Fibroblast of lung (primary cell): ENCODE measurements at regions not wholly inside any gene's neighbourhood (a gene's known extent, or its start where the extent isn't known, plus 50 kb on each side); places are given as distances from the start of the nearest gene placed in this dataset.
A peak's percentile ranks its signal among the peaks of the same experiment; 100 is the strongest.

Experiments used
- DNase-seq, 2 donors: peaks; one replicate each; pipeline versions ENCODE4 v3.0.0 to v3.0.0-alpha.2; 2010; ENCODE audit warnings: low read depth in 2 of 2
- H2AFZ ChIP-seq: 2 replicates; pipeline ENCODE4 v1.5.1; 2012; ENCODE audit warnings: low read length, control low read depth, inconsistent platforms
- H3K27ac ChIP-seq: 2 replicates; pipeline ENCODE4 v1.5.1; 2011; ENCODE audit warnings: low read length, control low read depth; ENCODE audit not compliant: insufficient read depth
- H3K27me3 ChIP-seq: 2 replicates; pipeline ENCODE4 v1.5.1; 2011; ENCODE audit warnings: mild to moderate bottlenecking, low read length; ENCODE audit not compliant: control insufficient read depth, insufficient read depth
- H3K36me3 ChIP-seq: 2 replicates; pipeline ENCODE4 v1.5.1; 2011; ENCODE audit warnings: low read length; ENCODE audit not compliant: control insufficient read depth, insufficient read depth
- H3K4me1 ChIP-seq: 2 replicates; pipeline ENCODE4 v1.5.1; 2011; ENCODE audit warnings: low read length; ENCODE audit not compliant: control insufficient read depth, insufficient read depth; ENCODE audit errors: extremely low read depth
- H3K4me2 ChIP-seq: 2 replicates; pipeline ENCODE4 v1.5.1; 2011; ENCODE audit warnings: low read length, control low read depth; ENCODE audit not compliant: insufficient read depth; ENCODE audit errors: extremely low read depth
- H3K4me3 ChIP-seq, 4 experiments: fragments of 200-600 bp in 1 of 4; sonication (generic) in 1 of 4; replicated peaks in 1 of 4; 2 replicates each; pipeline ENCODE4 v1.5.1; 2011 to 2016; ENCODE audit warnings: low read length in 4 of 4, low read depth in 3 of 4, mild to moderate bottlenecking in 3 of 4, control low read depth in 2 of 4, inconsistent platforms in 1 of 4, mixed read lengths in 1 of 4; ENCODE audit not compliant: insufficient read depth in 1 of 4; ENCODE audit errors: control extremely low read depth in 1 of 4
- H3K79me2 ChIP-seq: 2 replicates; pipeline ENCODE4 v1.5.1; 2012; ENCODE audit warnings: mild to moderate bottlenecking, low read length, inconsistent platforms; ENCODE audit not compliant: control insufficient read depth, insufficient read depth
- H3K9ac ChIP-seq: 2 replicates; pipeline ENCODE4 v1.5.1; 2011; ENCODE audit warnings: mild to moderate bottlenecking, low read length, control low read depth; ENCODE audit not compliant: insufficient read depth
- H3K9me3 ChIP-seq: 2 replicates; pipeline ENCODE4 v1.5.1; 2012; ENCODE audit warnings: low read depth, low read length; ENCODE audit not compliant: control insufficient read depth, insufficient read depth
- H4K20me1 ChIP-seq: 2 replicates; pipeline ENCODE4 v1.5.1; 2011; ENCODE audit warnings: low read length; ENCODE audit not compliant: control insufficient read depth, insufficient read depth; ENCODE audit errors: extremely low read depth
- EZH2 ChIP-seq: IDR thresholded peaks from 2 replicates; pipeline ENCODE4 v1.5.1; 2012; ENCODE audit warnings: low read length, control low read depth, mild to moderate bottlenecking; ENCODE audit errors: missing control alignments
- TF ChIP-seq, protein P1 (sequence below), 2 donors: IDR thresholded peaks in 1 of 2; conservative IDR thresholded peaks in 1 of 2; 1 replicate in 1 of 2; 2 replicates in 1 of 2; pipeline ENCODE4 v1.5.1; 2011 to 2012; ENCODE audit warnings: low read length in 2 of 2, control low read depth in 1 of 2, inconsistent platforms in 1 of 2, low read depth in 1 of 2, mild to moderate bottlenecking in 1 of 2

DNA sequence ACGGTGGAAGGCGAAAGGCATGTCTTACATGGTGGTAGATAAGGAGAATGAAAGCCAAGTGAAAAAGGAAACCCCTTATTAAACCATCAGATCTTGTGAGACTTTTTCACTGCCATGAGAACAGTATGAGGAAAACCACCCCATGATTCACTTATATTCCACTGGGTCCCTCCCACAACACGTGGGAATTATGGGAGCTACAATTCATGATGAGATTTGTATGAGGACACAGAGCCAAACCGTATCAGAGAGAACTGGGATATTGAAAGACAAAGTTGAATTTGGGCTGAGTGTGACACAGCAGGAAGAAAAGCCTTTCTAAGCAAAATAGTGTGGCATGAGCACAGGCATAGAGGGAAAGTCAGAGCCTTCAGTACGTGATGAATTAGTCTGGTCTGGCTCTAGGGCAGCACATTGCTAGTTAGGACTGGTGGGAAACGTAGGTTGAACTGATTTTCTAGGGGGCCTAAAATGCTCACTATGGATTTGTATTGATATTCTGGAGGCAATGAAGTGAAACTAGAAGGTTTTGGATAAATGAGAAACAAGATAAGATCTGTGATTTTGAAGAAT lies 84.8 kb upstream of the RND3 start:
- no peak overlapping the region for H2AFZ ChIP-seq

DNA sequence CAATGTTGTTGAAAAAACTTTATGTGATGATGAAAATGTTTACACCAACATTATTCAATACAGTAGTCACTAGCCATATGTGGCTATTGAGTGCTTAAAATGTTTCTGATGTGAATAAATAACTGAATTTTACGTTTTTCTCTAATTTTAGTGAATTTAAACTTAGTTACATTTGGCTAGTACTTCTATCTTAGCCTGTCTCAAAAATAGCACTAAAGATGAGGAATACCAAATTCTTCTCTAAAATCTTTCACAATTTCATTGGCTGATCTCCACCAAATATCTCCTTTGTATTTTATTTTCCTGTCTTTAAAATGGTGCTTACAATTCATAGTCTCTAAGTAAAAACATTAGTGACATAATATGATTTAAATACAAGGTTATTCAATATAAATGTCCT lies 83.7 kb upstream of the RND3 start:
- no peaks in the 10 kb centered on the region for H3K27me3 ChIP-seq
- no peaks in the 10 kb centered on the region for H3K79me2 ChIP-seq
- no peaks in the 10 kb centered on the region for H3K36me3 ChIP-seq
- no peak overlapping the region for H3K9ac ChIP-seq
- H4K20me1 ChIP-seq, result no peaks in the 10 kb centered on the region
- DNase-seq, result no peak
- H3K4me1 ChIP-seq, result peaks cover 19% of the 10 kb centered on the region
- TF ChIP-seq, protein P1, sequence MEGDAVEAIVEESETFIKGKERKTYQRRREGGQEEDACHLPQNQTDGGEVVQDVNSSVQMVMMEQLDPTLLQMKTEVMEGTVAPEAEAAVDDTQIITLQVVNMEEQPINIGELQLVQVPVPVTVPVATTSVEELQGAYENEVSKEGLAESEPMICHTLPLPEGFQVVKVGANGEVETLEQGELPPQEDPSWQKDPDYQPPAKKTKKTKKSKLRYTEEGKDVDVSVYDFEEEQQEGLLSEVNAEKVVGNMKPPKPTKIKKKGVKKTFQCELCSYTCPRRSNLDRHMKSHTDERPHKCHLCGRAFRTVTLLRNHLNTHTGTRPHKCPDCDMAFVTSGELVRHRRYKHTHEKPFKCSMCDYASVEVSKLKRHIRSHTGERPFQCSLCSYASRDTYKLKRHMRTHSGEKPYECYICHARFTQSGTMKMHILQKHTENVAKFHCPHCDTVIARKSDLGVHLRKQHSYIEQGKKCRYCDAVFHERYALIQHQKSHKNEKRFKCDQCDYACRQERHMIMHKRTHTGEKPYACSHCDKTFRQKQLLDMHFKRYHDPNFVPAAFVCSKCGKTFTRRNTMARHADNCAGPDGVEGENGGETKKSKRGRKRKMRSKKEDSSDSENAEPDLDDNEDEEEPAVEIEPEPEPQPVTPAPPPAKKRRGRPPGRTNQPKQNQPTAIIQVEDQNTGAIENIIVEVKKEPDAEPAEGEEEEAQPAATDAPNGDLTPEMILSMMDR (conservative IDR thresholded peaks at IDR 0.05 in 1 of 2, IDR thresholded peaks at IDR 0.05 in 1 of 2; ENCODE audit: low read depth in 1 of 2, low read length in 2 of 2), result no peak
- TF ChIP-seq EZH2, result no peak
- H3K4me2 ChIP-seq, result peak overlapping the region; percentile 54
- no peaks in the 10 kb centered on the region for H3K9me3 ChIP-seq
- H3K4me3 ChIP-seq, result no peak overlapping the region
- no peak overlapping the region for H2AFZ ChIP-seq
- peak overlapping the region; percentile 82 for H3K27ac ChIP-seq

More for the DNA sequence above, 84.8 kb upstream of the RND3 start:
- Histone ChIP-seq H4K20me1 (no peaks in the 10 kb centered on the region), H3K4me1 (peaks cover 17% of the 10 kb centered on the region), H3K9me3 (no peaks in the 10 kb centered on the region), H3K27ac (no peak overlapping the region), H3K4me2 (no peak overlapping the region), H3K9ac (no peak overlapping the region), H3K79me2 (no peaks in the 10 kb centered on the region), H3K4me3 (no peak overlapping the region), H3K27me3 (no peaks in the 10 kb centered on the region), H3K36me3 (no peaks in the 10 kb centered on the region)
- peak in 1 of 2 donors; percentile 21 for DNase-seq
- no peak for TF ChIP-seq EZH2
- TF ChIP-seq, protein P1 (conservative IDR thresholded peaks at IDR 0.05 in 1 of 2, IDR thresholded peaks at IDR 0.05 in 1 of 2; ENCODE audit: low read depth in 1 of 2, low read length in 2 of 2), result no peak

DNA sequence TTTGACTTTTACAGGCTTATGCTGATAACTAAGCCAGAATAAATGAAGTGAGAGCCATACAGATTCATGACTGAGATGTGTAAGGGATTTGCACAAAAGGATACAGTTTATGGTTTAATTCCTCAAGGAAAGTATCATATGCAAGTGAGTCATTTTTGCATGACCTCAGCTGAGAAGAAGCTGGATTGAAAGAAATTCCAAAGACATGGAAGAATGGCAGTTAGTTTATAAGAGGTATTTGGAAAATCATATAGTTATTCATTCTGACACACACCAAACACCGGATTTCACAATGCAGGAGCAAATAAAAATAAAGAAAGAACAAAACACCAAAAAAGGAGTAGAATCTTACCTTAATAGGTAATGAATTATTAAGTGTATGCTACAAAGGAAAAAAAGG lies 83.2 kb upstream of the RND3 start:
- no peak overlapping the region for H3K9ac ChIP-seq
- H3K4me3 ChIP-seq, result no peak overlapping the region
- H3K9me3 ChIP-seq, result no peaks in the 10 kb centered on the region
- peak overlapping the region; percentile 54 for H3K4me2 ChIP-seq
- TF ChIP-seq EZH2, result no peak
- TF ChIP-seq, protein P1 (conservative IDR thresholded peaks at IDR 0.05 in 1 of 2, IDR thresholded peaks at IDR 0.05 in 1 of 2; ENCODE audit: low read depth in 1 of 2, low read length in 2 of 2), result no peak
- peak overlapping the region; percentile 82 for H3K27ac ChIP-seq
- no peaks in the 10 kb centered on the region for H3K36me3 ChIP-seq
- no peaks in the 10 kb centered on the region for H3K27me3 ChIP-seq
- H3K4me1 ChIP-seq, result peaks cover 19% of the 10 kb centered on the region
- H3K79me2 ChIP-seq, result no peaks in the 10 kb centered on the region
- H2AFZ ChIP-seq, result no peak overlapping the region
- DNase-seq, result peak; percentile 87 to 96
- H4K20me1 ChIP-seq, result no peaks in the 10 kb centered on the region
